Psoas muscle (tissue), 7 donors: ENCODE measurements at regions not wholly inside any gene's neighbourhood (a gene's known extent, or its start where the extent isn't known, plus 50 kb on each side); places are given as distances from the start of the nearest gene placed in this dataset.

ENCODE experiments used
- ATAC-seq, 4 donors: fragments of 200-7000 bp; cut with Tn5 transposase; one replicate each; pipeline ENCODE4 v1.9.1; 2020; ENCODE audit warnings: moderate library complexity in 3 of 4, mild to moderate bottlenecking in 2 of 4
- DNase-seq, 2 donors: peaks; one replicate each; pipeline ENCODE4 v3.0.0-alpha.2; 2020
- H3K27ac ChIP-seq: fragments of 200-600 bp; one replicate; pipeline ENCODE4 v1.8.0; 2022
- H3K27me3 ChIP-seq, 3 donors: fragments of 200-600 bp in 1 of 3; one replicate each; pipeline versions ENCODE4 v1.6.1 to v1.8.0; 2013 to 2022; ENCODE audit warnings: low read length in 2 of 3, mild to moderate bottlenecking in 2 of 3, moderate library complexity in 1 of 3; ENCODE audit not compliant: insufficient read depth in 3 of 3
- H3K36me3 ChIP-seq, 2 donors: fragments of 200-600 bp in 1 of 2; one replicate each; pipeline versions ENCODE4 v1.6.1 to v1.8.0; 2013 to 2022; ENCODE audit warnings: low read depth in 1 of 2, mild to moderate bottlenecking in 1 of 2, moderate library complexity in 1 of 2; ENCODE audit not compliant: insufficient read depth in 1 of 2
- H3K4me1 ChIP-seq: fragments of 200-600 bp; one replicate; pipeline ENCODE4 v1.8.0; 2022
- H3K4me3 ChIP-seq: fragments of 200-600 bp; one replicate; pipeline ENCODE4 v1.8.0; 2022; ENCODE audit warnings: mild to moderate bottlenecking
- H3K9me3 ChIP-seq: fragments of 200-600 bp; one replicate; pipeline ENCODE4 v1.8.0; 2022
- CTCF ChIP-seq: fragments of 200-600 bp; IDR thresholded peaks from one replicate; pipeline ENCODE4 v1.8.0; 2022; ENCODE audit warnings: antibody characterized with exemption
- WGBS, 3 donors: extraction: QIAGEN DNeasy Blood & Tissue Kit; methylation state at CpG; one replicate each; pipeline versions ENCODE4 v1.1.6 to v1.1.7; 2013; 5-methylcytosine and 5-hydroxymethylcytosine counted together
- intact Hi-C, 2 donors: fragments of 100-400 bp; cut with DNase I; formaldehyde crosslinking; loops; one replicate each; pipeline versions ENCODE4 v1.11.0 to v1.14.2; 2022
- donor health status: healthy with polysubstance abuse.
- donor health status: DM: no; HTN: no; CAD: no; lungs with moderate emphysema.
- donor health status: Bipolar disorder and iron deficiency.
- donor health status: healthy.
- donor health status: DM: yes; HTN: yes; CAD: no.
- donor health status: DM: no; HTN: no; CAD: no.
- donor health status: DM: yes; HTN: yes; CAD: no.

DNA sequence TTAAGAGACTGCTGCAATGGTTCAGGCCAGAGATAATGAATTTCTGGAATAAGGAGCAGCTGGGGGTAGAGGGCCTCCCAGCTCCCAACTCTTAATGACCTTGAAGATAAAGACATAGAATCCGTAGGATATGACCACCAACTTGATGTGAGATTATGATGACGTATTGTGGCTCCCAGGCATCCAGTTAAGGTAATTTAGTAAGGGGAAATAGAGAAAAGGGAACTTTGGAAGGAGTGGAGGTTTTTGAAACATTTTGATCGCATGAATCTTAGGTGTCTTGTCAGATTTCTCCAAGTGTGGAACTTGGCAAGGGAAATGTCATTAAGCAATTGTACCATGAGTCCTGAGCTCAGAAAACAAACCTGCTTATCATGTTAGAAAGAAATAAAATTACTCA lies 277.3 kb upstream of the TANK start:
- intact Hi-C loops = no loop called here
- H3K36me3 ChIP-seq = no peaks in the 10 kb centered on the region
- ATAC-seq (no peak), DNase-seq (no peak)
- no peaks in the 10 kb centered on the region for H3K9me3 ChIP-seq
- H3K4me3 ChIP-seq = no peak overlapping the region
- H3K4me1 ChIP-seq = no peaks in the 10 kb centered on the region
- 84 to 95% (median 92%) methylated on average over 3 of the region's 3 CpGs for WGBS, 3 donors
- no peak overlapping the region for H3K27ac ChIP-seq
- TF ChIP-seq CTCF = no peak
- H3K27me3 ChIP-seq = no peaks in the 10 kb centered on the region

DNA sequence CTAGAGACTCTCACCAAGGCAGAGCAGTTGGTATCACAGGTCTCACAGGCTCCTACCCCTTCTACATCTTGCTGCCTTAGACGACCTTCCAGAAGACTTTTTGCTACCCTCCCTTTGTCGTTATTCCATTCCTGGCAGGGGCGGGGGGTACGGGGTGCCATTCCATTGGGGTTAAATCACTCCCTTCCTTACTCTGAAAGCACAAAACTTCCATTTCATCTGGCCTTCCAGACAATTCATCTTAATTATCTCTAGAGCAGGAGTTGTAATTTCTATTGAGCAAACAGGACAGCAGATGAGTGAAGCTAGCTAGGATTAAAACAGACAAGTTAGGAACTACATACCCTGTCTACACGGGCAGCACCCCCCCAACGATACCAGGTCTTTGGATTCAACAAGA lies 276.2 kb upstream of the TANK start:
- no peak overlapping the region for H3K27ac ChIP-seq
- no peak for ATAC-seq
- H3K4me1 ChIP-seq = no peaks in the 10 kb centered on the region
- H3K4me3 ChIP-seq = no peak overlapping the region
- DNase-seq = no peak
- 86 to 89% (median 88%) methylated on average over 6 of the region's 6 CpGs for WGBS, 3 donors
- no peaks in the 10 kb centered on the region for H3K36me3 ChIP-seq
- no peaks in the 10 kb centered on the region for H3K9me3 ChIP-seq
- TF ChIP-seq CTCF = no peak
- intact Hi-C loops = no loop called here
- H3K27me3 ChIP-seq = no peaks in the 10 kb centered on the region

DNA sequence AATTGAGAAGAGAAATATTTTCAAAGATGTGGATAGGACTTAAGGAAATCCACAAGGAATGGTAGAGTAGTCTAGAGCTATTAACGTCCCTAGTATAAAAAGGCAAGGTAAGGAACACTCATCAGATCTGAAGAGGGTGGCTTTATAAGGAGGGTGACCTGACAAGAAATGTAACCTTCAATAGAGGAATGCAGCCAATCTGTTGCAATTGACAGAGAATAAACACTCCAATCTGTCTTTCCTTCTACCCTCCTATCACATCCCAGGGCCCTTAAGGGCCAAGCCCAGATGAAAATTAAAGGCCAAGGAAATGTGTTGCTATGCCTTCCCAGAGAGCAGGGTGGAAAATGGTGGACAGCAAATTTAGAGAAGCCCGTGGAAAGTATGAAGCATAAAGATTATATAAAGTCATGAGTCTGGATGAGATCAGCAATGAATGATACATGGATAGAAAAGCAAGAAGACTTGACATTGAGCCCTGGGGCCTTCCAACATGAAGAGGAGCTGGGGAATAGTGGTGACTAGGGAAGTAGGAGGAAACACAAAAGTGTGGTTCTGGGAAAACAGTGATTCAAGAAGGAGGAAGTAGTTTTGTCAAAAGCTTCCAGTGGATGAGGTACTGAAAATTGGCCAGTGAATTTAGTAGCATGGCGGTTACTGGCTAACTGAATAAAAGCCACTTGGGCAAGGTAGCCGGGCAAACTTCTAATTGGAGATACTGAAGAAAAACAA lies 270.6 kb upstream of the TANK start:
- no peaks in the 10 kb centered on the region for H3K36me3 ChIP-seq
- no peak overlapping the region for H3K4me3 ChIP-seq
- no peak for DNase-seq
- H3K9me3 ChIP-seq = no peaks in the 10 kb centered on the region
- intact Hi-C loops = no loop called here
- no peaks in the 10 kb centered on the region for H3K4me1 ChIP-seq
- no peak overlapping the region for H3K27ac ChIP-seq
- WGBS, 3 donors = 92 to 95% (median 94%) methylated on average over 4 of the region's 4 CpGs
- TF ChIP-seq CTCF = no peak
- H3K27me3 ChIP-seq = no peaks in the 10 kb centered on the region
- no peak for ATAC-seq

- Histone ChIP-seq H3K27ac (no peak overlapping the region), H3K27me3 (no peaks in the 10 kb centered on the region), H3K4me3 (no peak overlapping the region), H3K36me3 (no peaks in the 10 kb centered on the region), H3K4me1 (no peaks in the 10 kb centered on the region), H3K9me3 (peaks cover 5% of the 10 kb centered on the region)
- TF ChIP-seq CTCF = no peak
- whole genome bisulfite sequencing, 3 donors = 78 to 80% (median 79%) methylated on average over 3 of the region's 3 CpGs
- no peak for DNase-seq
- no peak for ATAC-seq
- intact Hi-C loops = no loop called here
Observed at GRCh38 chr2:160890667-160891352, 269.4 kb upstream of the TANK start.
